ENCODE measurements at regions not wholly inside any gene's neighbourhood (a gene's known extent, or its start where the extent isn't known, plus 50 kb on each side); places are given as distances from the start of the nearest gene placed in this dataset.

DNA sequence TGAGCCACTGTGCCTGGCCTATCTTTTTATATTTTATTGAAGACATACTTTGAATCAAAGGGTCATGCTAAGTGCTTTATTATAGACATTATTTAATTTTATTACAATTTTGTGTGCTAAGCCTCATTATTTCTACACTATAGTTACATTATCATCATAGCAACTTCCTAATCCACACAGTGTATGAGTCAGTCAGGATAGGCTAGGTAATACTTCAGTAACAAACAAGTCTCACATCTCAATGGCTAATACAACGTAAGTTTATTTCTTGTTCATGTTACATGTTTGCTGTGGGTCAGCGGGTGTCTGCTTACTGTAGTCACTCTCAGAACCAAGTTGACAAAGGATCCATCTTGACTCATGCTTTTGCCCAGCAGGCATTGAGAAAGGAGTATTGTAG, 292.6 kb upstream of the TGFBR2 start:
- Histone ChIP-seq H2BK120ac (replicated peaks; ENCODE audit: low read depth, low read length) (no peak overlapping the region), H2BK12ac (ENCODE audit: low read depth, low read length) (no peak overlapping the region), H3K27ac (ENCODE audit: low read depth, low read length) (no peak overlapping the region), H3K4me1 (replicated peaks in 1 of 4; ENCODE audit: control insufficient read depth in 3 of 4, insufficient read depth in 4 of 4, low read length in 3 of 4) (no peaks in the 10 kb centered on the region), H2BK5ac (ENCODE audit: low read depth, low read length) (no peak overlapping the region), H3K27me3 (replicated peaks in 1 of 4; ENCODE audit: control insufficient read depth in 3 of 4, extremely low read depth in 1 of 4, insufficient read depth in 3 of 4, low read length in 3 of 4) (no peaks in the 10 kb centered on the region), H3K14ac (ENCODE audit: insufficient read length) (no peak overlapping the region), H3K9ac (replicated peaks in 1 of 4; ENCODE audit: extremely low read depth in 1 of 4, low read depth in 3 of 4, low read length in 3 of 4) (no peak overlapping the region), H3K9me3 (ENCODE audit: insufficient read depth in 2 of 2, low read depth in 1 of 2, low read length in 1 of 2) (peaks cover 0 to 4% of the 10 kb centered on the region in 2 experiments; a peak in 1 of 4 replicates), H4K91ac (replicated peaks; ENCODE audit: insufficient read length, low read length) (no peak overlapping the region), H3K23ac (ENCODE audit: insufficient read length) (no peak overlapping the region), H3K56ac (replicated peaks; ENCODE audit: insufficient read length, low read depth, low read length) (no peak overlapping the region), H3K79me2 (ENCODE audit: control insufficient read depth in 1 of 2, insufficient read depth in 2 of 2, low read length in 2 of 2) (no peaks in the 10 kb centered on the region), H4K20me1 (replicated peaks in 1 of 2; ENCODE audit: control insufficient read depth in 1 of 2, insufficient read depth in 2 of 2, low read length in 2 of 2) (no peaks in the 10 kb centered on the region), H3K4me3 (ENCODE audit: extremely low read depth in 1 of 4, insufficient read depth in 2 of 4, low read depth in 3 of 4, low read length in 4 of 4) (no peak overlapping the region), H4K8ac (ENCODE audit: extremely low read depth, insufficient read depth, low read length) (no peak overlapping the region), H3K23me2 (ENCODE audit: low read depth, low read length) (no peaks in the 10 kb centered on the region), H3K79me1 (ENCODE audit: low read depth, low read length) (no peaks in the 10 kb centered on the region), H3K36me3 (ENCODE audit: control insufficient read depth in 2 of 4, insufficient read depth in 4 of 4, low read length in 3 of 4) (no peaks in the 10 kb centered on the region; a peak in 1 of 8 replicates), H3K18ac (ENCODE audit: extremely low read depth, low read length) (no peak overlapping the region), H4K5ac (ENCODE audit: insufficient read length, low read depth, low read length) (no peak overlapping the region), H2BK15ac (ENCODE audit: low read length) (no peak overlapping the region), H3K4ac (replicated peaks; ENCODE audit: insufficient read length, low read depth, low read length) (no peak overlapping the region), H2AK5ac (ENCODE audit: low read depth, low read length) (no peak overlapping the region), H3K4me2 (ENCODE audit: insufficient read depth in 1 of 2, low read depth in 2 of 2, low read length in 2 of 2) (no peak overlapping the region), H2AFZ (ENCODE audit: low read length) (no peak overlapping the region), H2BK20ac (ENCODE audit: low read length) (no peak overlapping the region)
- no peak for FAIRE-seq
- ChIA-PET POLR2A (ENCODE audit: partially characterized antibody) (no interaction called here), CTCF (ENCODE audit: partially characterized antibody) (no interaction called here)
- DNase-seq (ENCODE audit: low read depth in 1 of 2, low spot score in 2 of 2), result no peak
- WGBS, 2 experiments (ENCODE audit: extremely low coverage in 1 of 2, insufficient coverage in 1 of 2, insufficient read length in 1 of 2, insufficient replicate concordance in 2 of 2, low coverage in 1 of 2, low lambda C conversion rate in 2 of 2, missing lambda C conversion rate in 1 of 2), result 89% methylated on average over 2 of the region's 2 CpGs; no CpG with 5 or more reads in 1 of the 2 experiments
- no peak for TF ChIP-seq SP2 (IDR thresholded peaks at IDR 0.05; ENCODE audit: low read length)
- no peak for TF ChIP-seq ZNF274 (IDR thresholded peaks at IDR 0.05; ENCODE audit: borderline replicate concordance, extremely low read depth, low read length)
- no peak for TF ChIP-seq YY1 (IDR thresholded peaks at IDR 0.05; ENCODE audit: low read depth, low read length)
